ENCODE measurements at regions not wholly inside any gene's neighbourhood (a gene's known extent, or its start where the extent isn't known, plus 50 kb on each side); places are given as distances from the start of the nearest gene placed in this dataset.

GRCh38 chr5:20608567-20608966 lies 620.6 kb upstream of the CDH18 start:
- no peak for TF ChIP-seq REST (tag by site-specific recombination; IDR thresholded peaks at IDR 0.05)
- no peak for TF ChIP-seq ZNF221 (tag by site-specific recombination; IDR thresholded peaks at IDR 0.05; ENCODE audit: borderline replicate concordance)
- TF ChIP-seq ZNF121 (tag by site-specific recombination; IDR thresholded peaks at IDR 0.05): no peak
- TF ChIP-seq CTCF (tag by site-specific recombination; IDR thresholded peaks at IDR 0.05): no peak
- TF ChIP-seq ZNF114 (tag by site-specific recombination; IDR thresholded peaks at IDR 0.05): no peak
- no peak for TF ChIP-seq ZNF138 (tag by site-specific recombination; IDR thresholded peaks at IDR 0.05; ENCODE audit: borderline replicate concordance)
